MM.1S (cell line): ENCODE measurements at regions not wholly inside any gene's neighbourhood (a gene's known extent, or its start where the extent isn't known, plus 50 kb on each side); places are given as distances from the start of the nearest gene placed in this dataset.

ENCODE experiments used
- EZH2 ChIP-seq: fragments of 300-600 bp; sonication (generic); optimal IDR thresholded peaks from 2 replicates; pipeline ENCODE3; 2017; ENCODE audit warnings: low read depth, mild to moderate bottlenecking, antibody characterized with exemption, low read length, mixed read lengths
- TF ChIP-seq, protein P1 (sequence below): fragments of 300-600 bp; sonication (generic); IDR thresholded peaks from 2 replicates; pipeline ENCODE4 v1.5.1; 2016; ENCODE audit warnings: antibody characterized with exemption, low read length, mixed read lengths

DNA sequence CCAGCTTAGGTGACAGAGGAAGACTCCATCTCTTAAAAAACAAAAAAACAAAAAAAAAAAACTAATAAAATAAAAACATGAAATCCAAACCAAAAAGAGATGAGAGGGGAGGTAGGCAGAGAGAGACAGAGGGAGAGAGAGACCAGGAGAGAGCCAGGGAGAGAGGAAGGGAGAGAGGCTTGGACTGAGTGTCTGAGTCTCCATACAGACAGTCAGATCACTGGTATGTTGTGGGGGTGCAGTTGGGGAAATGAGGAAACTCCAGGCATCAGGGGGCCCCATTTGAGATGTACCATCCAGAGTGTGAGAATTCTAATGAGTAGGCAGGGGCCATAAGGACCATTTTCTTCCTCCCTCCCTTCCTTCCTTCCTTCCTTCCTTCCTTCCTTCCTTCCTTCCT is 53.1 kb upstream of the SEPTIN5 start:
- TF ChIP-seq, protein P1, sequence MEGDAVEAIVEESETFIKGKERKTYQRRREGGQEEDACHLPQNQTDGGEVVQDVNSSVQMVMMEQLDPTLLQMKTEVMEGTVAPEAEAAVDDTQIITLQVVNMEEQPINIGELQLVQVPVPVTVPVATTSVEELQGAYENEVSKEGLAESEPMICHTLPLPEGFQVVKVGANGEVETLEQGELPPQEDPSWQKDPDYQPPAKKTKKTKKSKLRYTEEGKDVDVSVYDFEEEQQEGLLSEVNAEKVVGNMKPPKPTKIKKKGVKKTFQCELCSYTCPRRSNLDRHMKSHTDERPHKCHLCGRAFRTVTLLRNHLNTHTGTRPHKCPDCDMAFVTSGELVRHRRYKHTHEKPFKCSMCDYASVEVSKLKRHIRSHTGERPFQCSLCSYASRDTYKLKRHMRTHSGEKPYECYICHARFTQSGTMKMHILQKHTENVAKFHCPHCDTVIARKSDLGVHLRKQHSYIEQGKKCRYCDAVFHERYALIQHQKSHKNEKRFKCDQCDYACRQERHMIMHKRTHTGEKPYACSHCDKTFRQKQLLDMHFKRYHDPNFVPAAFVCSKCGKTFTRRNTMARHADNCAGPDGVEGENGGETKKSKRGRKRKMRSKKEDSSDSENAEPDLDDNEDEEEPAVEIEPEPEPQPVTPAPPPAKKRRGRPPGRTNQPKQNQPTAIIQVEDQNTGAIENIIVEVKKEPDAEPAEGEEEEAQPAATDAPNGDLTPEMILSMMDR: no peak
- no peak for TF ChIP-seq EZH2
